B cell (primary cell): ENCODE measurements at regions not wholly inside any gene's neighbourhood (a gene's known extent, or its start where the extent isn't known, plus 50 kb on each side); places are given as distances from the start of the nearest gene placed in this dataset.

ENCODE experiments used
- EZH2 ChIP-seq: IDR thresholded peaks from 2 replicates; pipeline ENCODE4 v1.6.1; 2012; ENCODE audit warnings: borderline replicate concordance, low read depth, mild to moderate bottlenecking, moderate library complexity, low read length; ENCODE audit not compliant: insufficient read depth, poor library complexity, severe bottlenecking
- TF ChIP-seq, protein P1 (sequence below): fragments of 200-600 bp; IDR thresholded peaks from one replicate; pipeline ENCODE4 v1.8.0; 2022; ENCODE audit warnings: antibody characterized with exemption, mild to moderate bottlenecking

DNA sequence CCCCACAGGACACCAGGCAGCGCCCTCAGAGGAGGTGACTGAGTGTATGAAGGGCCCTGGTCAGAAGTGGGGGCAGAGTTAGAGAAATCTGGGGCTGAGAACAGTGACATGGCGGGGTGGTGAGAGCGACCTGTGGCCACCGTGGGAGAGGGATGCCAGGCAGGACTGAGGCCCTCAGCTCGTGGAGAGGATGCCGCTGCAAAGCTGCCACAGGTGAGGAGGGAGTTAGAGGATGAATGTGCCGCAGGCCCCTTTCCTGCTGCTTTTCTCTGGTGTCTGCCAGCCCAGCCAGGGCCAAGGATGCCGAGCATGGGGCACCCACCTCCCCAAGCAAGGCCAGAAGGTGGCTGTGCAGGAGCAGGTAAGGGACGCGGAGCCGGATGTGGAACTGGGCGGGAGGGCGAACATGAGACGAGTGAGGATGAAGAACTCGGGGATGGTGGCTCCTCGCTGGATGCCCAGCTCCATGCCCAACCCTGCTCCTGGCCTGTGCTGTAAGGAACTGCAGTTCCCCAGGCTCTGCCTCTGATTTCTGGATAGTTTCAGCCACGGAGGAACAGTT is 269.2 kb upstream of the HDAC4 start:
- TF ChIP-seq, protein P1, sequence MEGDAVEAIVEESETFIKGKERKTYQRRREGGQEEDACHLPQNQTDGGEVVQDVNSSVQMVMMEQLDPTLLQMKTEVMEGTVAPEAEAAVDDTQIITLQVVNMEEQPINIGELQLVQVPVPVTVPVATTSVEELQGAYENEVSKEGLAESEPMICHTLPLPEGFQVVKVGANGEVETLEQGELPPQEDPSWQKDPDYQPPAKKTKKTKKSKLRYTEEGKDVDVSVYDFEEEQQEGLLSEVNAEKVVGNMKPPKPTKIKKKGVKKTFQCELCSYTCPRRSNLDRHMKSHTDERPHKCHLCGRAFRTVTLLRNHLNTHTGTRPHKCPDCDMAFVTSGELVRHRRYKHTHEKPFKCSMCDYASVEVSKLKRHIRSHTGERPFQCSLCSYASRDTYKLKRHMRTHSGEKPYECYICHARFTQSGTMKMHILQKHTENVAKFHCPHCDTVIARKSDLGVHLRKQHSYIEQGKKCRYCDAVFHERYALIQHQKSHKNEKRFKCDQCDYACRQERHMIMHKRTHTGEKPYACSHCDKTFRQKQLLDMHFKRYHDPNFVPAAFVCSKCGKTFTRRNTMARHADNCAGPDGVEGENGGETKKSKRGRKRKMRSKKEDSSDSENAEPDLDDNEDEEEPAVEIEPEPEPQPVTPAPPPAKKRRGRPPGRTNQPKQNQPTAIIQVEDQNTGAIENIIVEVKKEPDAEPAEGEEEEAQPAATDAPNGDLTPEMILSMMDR, result no peak
- TF ChIP-seq EZH2, result no peak
